ENCODE measurements at regions not wholly inside any gene's neighbourhood (a gene's known extent, or its start where the extent isn't known, plus 50 kb on each side); places are given as distances from the start of the nearest gene placed in this dataset.

DNA sequence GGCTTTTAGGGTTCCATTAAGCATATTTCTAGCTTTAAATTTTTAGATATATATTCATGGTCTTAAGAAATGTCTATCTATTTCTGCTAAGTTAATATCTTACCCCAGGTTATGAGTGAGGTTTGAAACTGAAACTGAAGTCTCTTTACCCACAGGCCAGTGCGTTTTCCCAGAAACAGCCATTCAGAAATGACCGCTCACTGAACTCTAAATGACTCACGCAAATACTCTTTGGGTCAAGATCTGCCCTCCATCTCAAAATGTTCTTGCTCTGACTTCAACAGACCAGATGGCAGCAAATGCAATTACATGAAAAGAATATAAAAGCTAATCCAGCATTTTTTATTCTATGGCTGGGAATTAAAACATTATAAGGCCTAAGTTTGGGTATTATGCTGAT is 315.2 kb downstream of the TDRD15 start:
- TF ChIP-seq CTCF (IDR thresholded peaks at IDR 0.05) = no peak
- TF ChIP-seq POLR2A (IDR thresholded peaks at IDR 0.05) = no peak

Data from testis (tissue), 2 donors.